Naive B cell (primary cell): ENCODE measurements at regions not wholly inside any gene's neighbourhood (a gene's known extent, or its start where the extent isn't known, plus 50 kb on each side); places are given as distances from the start of the nearest gene placed in this dataset.
"Not testable (repeated sequence)": the region's sequence is repeated elsewhere in the genome, so short reads cannot be mapped to it uniquely, and the experiment has no call there.

Experiments used
- ATAC-seq, 2 donors: fragments of 150-1000 bp; cut with Tn5 transposase; 2 replicates each; pipeline ENCODE4 v1.10.0; 2021; ENCODE audit warnings: low read depth in 2 of 2, mild to moderate bottlenecking in 2 of 2, moderate library complexity in 2 of 2
- DNase-seq: peaks from one replicate; pipeline ENCODE4 v3.0.0; 2022
- H3K27ac Mint-ChIP-seq, 6 donors: one replicate each; pipeline ENCODE4 v1.8.0; 2020 to 2022; ENCODE audit warnings: mild to moderate bottlenecking in 6 of 6, mixed read lengths in 6 of 6, moderate library complexity in 5 of 6, inconsistent platforms in 2 of 6
- H3K27me3 Mint-ChIP-seq, 3 donors: one replicate each; pipeline ENCODE4 v1.8.0; 2021 to 2022; ENCODE audit warnings: mixed read lengths in 3 of 3, mild to moderate bottlenecking in 1 of 3
- H3K36me3 Mint-ChIP-seq, 2 donors: one replicate each; pipeline ENCODE4 v1.8.0; 2020 to 2022; ENCODE audit warnings: mixed read lengths in 2 of 2, inconsistent platforms in 1 of 2, mild to moderate bottlenecking in 1 of 2
- H3K4me1 Mint-ChIP-seq, 3 donors: one replicate each; pipeline ENCODE4 v1.8.0; 2020 to 2022; ENCODE audit warnings: mixed read lengths in 3 of 3, inconsistent platforms in 1 of 3, mild to moderate bottlenecking in 1 of 3, moderate library complexity in 1 of 3
- H3K4me3 Mint-ChIP-seq, 8 donors: one replicate each; pipeline ENCODE4 v1.8.0; 2020 to 2022; ENCODE audit warnings: mild to moderate bottlenecking in 8 of 8, mixed read lengths in 8 of 8, moderate library complexity in 8 of 8, inconsistent platforms in 2 of 8
- H3K9me3 Mint-ChIP-seq, 7 donors: one replicate each; pipeline ENCODE4 v1.8.0; 2020 to 2022; ENCODE audit warnings: mixed read lengths in 7 of 7, mild to moderate bottlenecking in 5 of 7, inconsistent platforms in 2 of 7, moderate library complexity in 1 of 7

- H3K4me3 Mint-ChIP-seq, result no peak overlapping the region
- H3K4me1 Mint-ChIP-seq, result no peaks in the 10 kb centered on the region
- ATAC-seq (no peak), DNase-seq (no peak)
- no peak overlapping the region for H3K27ac Mint-ChIP-seq
- peaks cover 0 to 7% of the 10 kb centered on the region in 2 donors for H3K36me3 Mint-ChIP-seq
- peaks cover 14 to 55% (median 33%) of the 10 kb centered on the region in 7 donors for H3K9me3 Mint-ChIP-seq
- no peaks in the 10 kb centered on the region for H3K27me3 Mint-ChIP-seq
Observed at GRCh38 chr5:32876791-32877190, 165.7 kb downstream of the NPR3 start.

- not testable (repeated sequence) for H3K27ac Mint-ChIP-seq, DNase-seq, ATAC-seq, H3K27me3 Mint-ChIP-seq, H3K4me1 Mint-ChIP-seq, H3K4me3 Mint-ChIP-seq
- peaks cover 0 to 14% of the 10 kb centered on the region in 2 donors for H3K36me3 Mint-ChIP-seq
- peaks cover 21 to 56% (median 40%) of the 10 kb centered on the region in 7 donors for H3K9me3 Mint-ChIP-seq
Observed at GRCh38 chr5:32879364-32879763, 168.2 kb downstream of the NPR3 start.

GRCh38 chr5:32880796-32881195 is 169.7 kb downstream of the NPR3 start:
- peaks cover 21 to 61% (median 43%) of the 10 kb centered on the region in 7 donors for H3K9me3 Mint-ChIP-seq
- H3K4me1 Mint-ChIP-seq, result no peaks in the 10 kb centered on the region
- no peak overlapping the region for H3K27ac Mint-ChIP-seq
- no peak for ATAC-seq
- H3K4me3 Mint-ChIP-seq, result no peak overlapping the region
- H3K36me3 Mint-ChIP-seq, result peaks cover 0 to 14% of the 10 kb centered on the region in 2 donors
- no peaks in the 10 kb centered on the region for H3K27me3 Mint-ChIP-seq
- DNase-seq, result no peak

- H3K4me1 Mint-ChIP-seq, result no peaks in the 10 kb centered on the region
- no peak overlapping the region for H3K4me3 Mint-ChIP-seq
- DNase-seq, result no peak
Observed at GRCh38 chr5:32887390-32887789, 176.3 kb downstream of the NPR3 start.

GRCh38 chr5:32889078-32889477 is 178.0 kb downstream of the NPR3 start:
- Mint-ChIP-seq H3K4me3 (peak overlapping the region in 1 of 8 donors; percentile 49), H3K4me1 (no peaks in the 10 kb centered on the region), H3K9me3 (peaks cover 1 to 17% (median 7%) of the 10 kb centered on the region in 7 donors), H3K27me3 (no peaks in the 10 kb centered on the region), H3K27ac (no peak overlapping the region), H3K36me3 (peaks cover 0 to 2% of the 10 kb centered on the region in 2 donors)
- ATAC-seq (no peak), DNase-seq (no peak)

More at GRCh38 chr5:32887390-32887789, 176.3 kb downstream of the NPR3 start:
- no peak overlapping the region for H3K27ac Mint-ChIP-seq
- H3K9me3 Mint-ChIP-seq, result peaks cover 11 to 30% (median 18%) of the 10 kb centered on the region in 7 donors
- peaks cover 0 to 7% of the 10 kb centered on the region in 2 donors for H3K36me3 Mint-ChIP-seq
- H3K27me3 Mint-ChIP-seq, result no peaks in the 10 kb centered on the region
- ATAC-seq, result no peak

GRCh38 chr5:32903613-32904012 is 192.5 kb downstream of the NPR3 start:
- H3K4me1 Mint-ChIP-seq, result no peaks in the 10 kb centered on the region
- no peaks in the 10 kb centered on the region for H3K27me3 Mint-ChIP-seq

GRCh38 chr5:32908641-32909040 is 197.5 kb downstream of the NPR3 start:
- Mint-ChIP-seq H3K27me3 (no peaks in the 10 kb centered on the region), H3K36me3 (no peaks in the 10 kb centered on the region), H3K4me3 (no peak overlapping the region), H3K4me1 (no peaks in the 10 kb centered on the region), H3K9me3 (peaks cover 1 to 24% (median 12%) of the 10 kb centered on the region in 7 donors), H3K27ac (no peak overlapping the region)
- ATAC-seq (no peak), DNase-seq (no peak)

More at GRCh38 chr5:32903613-32904012, 192.5 kb downstream of the NPR3 start:
- no peak overlapping the region for H3K27ac Mint-ChIP-seq
- peaks cover 2 to 15% (median 10%) of the 10 kb centered on the region in 7 donors for H3K9me3 Mint-ChIP-seq
- H3K36me3 Mint-ChIP-seq, result no peaks in the 10 kb centered on the region
- no peak for ATAC-seq
- no peak overlapping the region for H3K4me3 Mint-ChIP-seq
- DNase-seq, result no peak

GRCh38 chr5:32909207-32909606 is 198.1 kb downstream of the NPR3 start:
- no peaks in the 10 kb centered on the region for H3K36me3 Mint-ChIP-seq
- H3K9me3 Mint-ChIP-seq, result peaks cover 1 to 24% (median 12%) of the 10 kb centered on the region in 7 donors
- ATAC-seq, result no peak
- no peak for DNase-seq
- H3K27ac Mint-ChIP-seq, result no peak overlapping the region
- no peaks in the 10 kb centered on the region for H3K4me1 Mint-ChIP-seq
- no peaks in the 10 kb centered on the region for H3K27me3 Mint-ChIP-seq
- H3K4me3 Mint-ChIP-seq, result no peak overlapping the region

- Mint-ChIP-seq H3K27ac (no peak overlapping the region), H3K4me1 (no peaks in the 10 kb centered on the region), H3K4me3 (no peak overlapping the region), H3K9me3 (peaks cover 3 to 23% (median 6%) of the 10 kb centered on the region in 7 donors), H3K27me3 (no peaks in the 10 kb centered on the region), H3K36me3 (no peaks in the 10 kb centered on the region)
- DNase-seq (no peak), ATAC-seq (no peak)
Observed at GRCh38 chr5:32916648-32917047, 205.5 kb downstream of the NPR3 start.

- ATAC-seq (no peak), DNase-seq (no peak)
- no peaks in the 10 kb centered on the region for H3K27me3 Mint-ChIP-seq
- H3K4me3 Mint-ChIP-seq, result no peak overlapping the region
- H3K36me3 Mint-ChIP-seq, result no peaks in the 10 kb centered on the region
- no peaks in the 10 kb centered on the region for H3K4me1 Mint-ChIP-seq
- no peak overlapping the region for H3K27ac Mint-ChIP-seq
- H3K9me3 Mint-ChIP-seq, result peaks cover 0 to 4% (median 0%) of the 10 kb centered on the region in 7 donors
Observed at GRCh38 chr5:32928761-32929160, 217.6 kb downstream of the NPR3 start.

GRCh38 chr5:32931438-32931837 is 220.3 kb downstream of the NPR3 start:
- H3K27ac Mint-ChIP-seq, H3K36me3 Mint-ChIP-seq, H3K4me1 Mint-ChIP-seq, DNase-seq, ATAC-seq, H3K4me3 Mint-ChIP-seq, H3K9me3 Mint-ChIP-seq, H3K27me3 Mint-ChIP-seq: not testable (repeated sequence)

- Mint-ChIP-seq H3K27me3 (no peaks in the 10 kb centered on the region), H3K9me3 (peaks cover 0 to 4% (median 3%) of the 10 kb centered on the region in 7 donors), H3K27ac (no peak overlapping the region), H3K4me3 (no peak overlapping the region), H3K36me3 (no peaks in the 10 kb centered on the region), H3K4me1 (no peaks in the 10 kb centered on the region)
- DNase-seq (no peak), ATAC-seq (no peak)
Observed at GRCh38 chr5:32932241-32932935, 221.3 kb downstream of the NPR3 start.

GRCh38 chr5:32933692-32934091 is 222.6 kb downstream of the NPR3 start:
- no peak for DNase-seq
- Mint-ChIP-seq H3K4me1 (no peaks in the 10 kb centered on the region), H3K9me3 (peaks cover 0 to 4% (median 3%) of the 10 kb centered on the region in 7 donors), H3K27me3 (no peaks in the 10 kb centered on the region), H3K27ac (no peak overlapping the region), H3K36me3 (no peaks in the 10 kb centered on the region), H3K4me3 (no peak overlapping the region)
- ATAC-seq, result no peak

GRCh38 chr5:32934529-32934928 is 223.4 kb downstream of the NPR3 start:
- H3K4me1 Mint-ChIP-seq, result no peaks in the 10 kb centered on the region

More at GRCh38 chr5:32934529-32934928, 223.4 kb downstream of the NPR3 start:
- ATAC-seq (no peak), DNase-seq (no peak)
- Mint-ChIP-seq H3K9me3 (peaks cover 0 to 4% (median 3%) of the 10 kb centered on the region in 7 donors), H3K4me3 (no peak overlapping the region), H3K36me3 (no peaks in the 10 kb centered on the region), H3K27me3 (no peaks in the 10 kb centered on the region), H3K27ac (no peak overlapping the region)
